ENCODE measurements at regions not wholly inside any gene's neighbourhood (a gene's known extent, or its start where the extent isn't known, plus 50 kb on each side); places are given as distances from the start of the nearest gene placed in this dataset.

DNA sequence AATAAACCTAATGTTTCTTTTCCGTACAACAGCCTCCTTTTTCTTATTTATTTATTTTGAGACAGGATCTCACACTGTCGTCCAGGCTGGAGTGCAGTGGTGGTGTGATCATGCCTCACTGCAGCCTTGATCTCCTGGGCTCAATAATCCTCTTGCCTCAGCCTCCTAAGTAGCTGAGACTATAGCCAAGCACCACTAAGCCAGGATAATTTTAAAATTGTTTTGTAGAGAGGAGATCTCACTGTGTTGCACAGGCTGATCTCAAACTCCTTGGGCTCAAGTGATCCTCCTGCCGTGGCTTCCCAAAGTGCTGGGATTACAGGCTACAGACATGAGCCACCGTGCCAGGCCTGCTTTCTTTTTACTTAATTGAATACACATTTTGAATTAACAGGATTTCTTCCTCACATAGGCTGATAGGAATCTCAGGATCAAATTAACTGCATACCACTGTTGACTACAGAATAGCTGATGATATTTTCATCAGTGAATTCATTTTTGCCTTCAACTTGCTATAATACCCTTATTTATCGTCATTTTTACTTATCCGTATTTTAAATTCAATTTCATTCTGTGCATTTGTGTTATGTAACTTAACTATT, 2010.5 kb downstream of the NCAM2 start:
- no peak overlapping the region for H3K4me3 ChIP-seq (ENCODE audit: low read length)
- DNase-seq (ENCODE audit: low read depth, low spot score): no peak

DNA sequence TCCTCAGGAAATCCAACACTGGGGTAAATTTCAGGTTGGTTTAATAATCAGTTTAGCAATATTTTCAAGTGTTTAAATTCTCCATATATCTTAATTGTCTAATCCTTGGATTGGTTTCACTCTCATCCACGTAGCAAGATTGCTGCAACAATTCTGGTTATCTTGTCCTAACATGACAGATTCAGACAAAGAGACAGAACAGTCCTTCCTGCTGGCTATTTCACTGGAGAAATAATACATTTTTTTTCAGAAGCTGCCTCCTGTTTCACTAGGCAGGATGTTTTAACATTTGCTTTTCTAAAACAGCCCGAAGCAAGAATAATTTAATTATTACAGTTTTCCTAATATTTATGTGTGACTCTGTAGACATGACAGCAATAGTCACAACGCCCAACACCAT, 2011.2 kb downstream of the NCAM2 start:
- no peak overlapping the region for H3K4me3 ChIP-seq (ENCODE audit: low read length)

DNA sequence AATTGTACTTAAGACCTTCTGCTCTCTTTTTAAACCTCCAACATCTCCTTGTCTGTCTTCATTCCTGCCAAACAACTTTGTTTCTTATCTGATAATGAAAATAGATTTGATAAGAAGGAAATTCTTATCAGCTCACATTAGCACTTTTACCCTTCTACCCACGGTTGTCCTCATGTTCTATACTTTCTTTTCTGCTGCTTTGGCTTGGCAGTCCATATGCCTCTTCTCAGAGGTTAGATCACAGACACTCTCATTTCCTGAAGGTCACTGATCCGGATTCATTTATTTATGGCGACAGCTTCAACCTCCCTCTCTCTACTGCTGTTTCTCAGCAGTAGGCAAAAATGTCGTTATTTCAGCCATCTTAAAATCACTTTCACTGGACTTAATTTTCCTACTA, 2015.8 kb downstream of the NCAM2 start:
- no peak for DNase-seq (ENCODE audit: low read depth, low spot score)
- H3K4me3 ChIP-seq (ENCODE audit: low read length): no peak overlapping the region

More for the DNA sequence above, 2011.2 kb downstream of the NCAM2 start:
- DNase-seq (ENCODE audit: low read depth, low spot score): no peak

- peak; percentile 3 for DNase-seq (ENCODE audit: low read depth, low spot score)
- H3K4me3 ChIP-seq (ENCODE audit: low read length): no peak overlapping the region
Measured at GRCh38 chr21:23016617-23017016, 2018.4 kb downstream of the NCAM2 start.

GRCh38 chr21:23017989-23018388, 2019.8 kb downstream of the NCAM2 start:
- DNase-seq (ENCODE audit: low read depth, low spot score): no peak
- no peak overlapping the region for H3K4me3 ChIP-seq (ENCODE audit: low read length)

- H3K4me3 ChIP-seq (ENCODE audit: low read length): no peak overlapping the region
- no peak for DNase-seq (ENCODE audit: low read depth, low spot score)
Measured at GRCh38 chr21:23020969-23021368, 2022.8 kb downstream of the NCAM2 start.

DNA sequence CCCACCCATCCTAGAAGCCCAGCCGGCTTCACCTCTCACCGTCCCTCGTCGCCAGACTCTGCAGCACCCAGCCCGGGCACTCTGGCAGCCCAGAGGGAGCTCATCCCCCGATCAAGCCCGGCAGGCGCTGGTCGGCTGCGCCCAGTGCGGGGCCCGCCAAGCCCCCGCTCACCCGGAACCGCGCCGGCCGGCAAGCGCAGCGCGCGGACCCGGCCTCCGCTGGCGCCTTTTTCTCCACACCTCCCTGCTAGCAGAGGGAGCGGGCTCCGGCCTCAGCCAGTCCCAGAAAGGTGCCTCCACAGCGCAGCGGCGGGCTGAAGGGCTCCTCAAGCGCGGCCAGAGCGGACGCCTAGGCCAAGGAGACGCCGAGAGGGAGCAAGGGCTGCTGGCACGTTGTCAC, 2023.3 kb downstream of the NCAM2 start:
- no peak overlapping the region for H3K4me3 ChIP-seq (ENCODE audit: low read length)
- no peak for DNase-seq (ENCODE audit: low read depth, low spot score)

DNA sequence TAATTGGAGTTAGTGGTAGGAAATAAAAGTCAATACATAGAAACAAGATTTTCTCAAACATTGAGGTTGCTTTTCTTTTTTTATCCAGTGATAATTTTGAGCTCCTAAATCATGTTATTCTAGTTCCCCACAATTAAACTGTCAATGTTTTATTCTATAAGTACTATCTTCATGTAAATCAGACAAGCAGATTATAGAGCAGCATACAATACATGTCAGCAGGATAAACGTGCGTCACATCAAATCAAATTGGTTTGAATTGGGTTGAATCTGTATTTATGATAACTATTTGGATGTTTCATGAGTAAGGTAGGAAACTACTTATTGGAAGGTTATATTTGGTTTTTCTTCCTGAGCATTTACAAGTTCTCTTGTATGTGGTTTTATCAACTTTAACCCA, 2028.7 kb downstream of the NCAM2 start:
- no peak overlapping the region for H3K4me3 ChIP-seq (ENCODE audit: low read length)
- DNase-seq (ENCODE audit: low read depth, low spot score): no peak

GRCh38 chr21:23039846-23040245, 2041.6 kb downstream of the NCAM2 start:
- no peak for DNase-seq (ENCODE audit: low read depth, low spot score)
- no peak overlapping the region for H3K4me3 ChIP-seq (ENCODE audit: low read length)

DNA sequence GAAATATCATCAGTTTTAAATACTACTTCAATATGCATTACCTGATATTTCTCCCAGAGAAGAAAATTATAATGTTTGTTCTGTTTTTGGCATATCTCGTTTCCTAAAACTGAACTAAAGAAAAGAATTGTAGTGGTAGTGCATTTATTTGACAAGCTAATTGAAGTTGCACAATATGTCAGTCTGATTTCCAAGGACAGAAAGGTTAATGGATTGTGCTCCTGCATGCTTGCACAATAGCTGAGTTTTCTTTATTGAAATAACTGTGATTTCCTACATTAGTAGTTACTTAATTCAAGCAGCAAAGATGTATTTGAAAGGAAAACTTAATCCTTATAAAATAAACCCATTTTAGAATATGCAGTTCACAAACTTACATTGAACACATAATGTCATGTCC, 2047.7 kb downstream of the NCAM2 start:
- H3K4me3 ChIP-seq (ENCODE audit: low read length): no peak overlapping the region
- no peak for DNase-seq (ENCODE audit: low read depth, low spot score)

DNA sequence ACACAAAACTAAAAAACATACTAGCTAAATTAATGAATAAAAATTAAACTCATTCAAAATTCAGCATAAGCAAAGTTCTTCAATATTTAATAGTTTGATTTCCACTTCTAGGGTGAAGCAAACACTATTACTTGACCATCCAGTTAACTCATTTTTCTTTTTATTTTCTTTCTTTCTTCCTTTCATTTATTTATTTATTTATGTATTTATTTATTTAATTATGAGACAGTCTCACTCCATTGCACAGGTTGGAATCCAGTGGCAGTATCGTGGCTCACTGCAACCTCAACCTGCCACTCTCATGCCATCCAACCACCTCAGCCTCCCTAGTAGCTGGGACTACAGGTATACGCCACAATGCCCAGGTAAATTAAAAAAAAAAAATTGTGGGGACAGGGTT, 2069.5 kb downstream of the NCAM2 start:
- DNase-seq (ENCODE audit: low read depth, low spot score): no peak
- no peak overlapping the region for H3K4me3 ChIP-seq (ENCODE audit: low read length)

DNA sequence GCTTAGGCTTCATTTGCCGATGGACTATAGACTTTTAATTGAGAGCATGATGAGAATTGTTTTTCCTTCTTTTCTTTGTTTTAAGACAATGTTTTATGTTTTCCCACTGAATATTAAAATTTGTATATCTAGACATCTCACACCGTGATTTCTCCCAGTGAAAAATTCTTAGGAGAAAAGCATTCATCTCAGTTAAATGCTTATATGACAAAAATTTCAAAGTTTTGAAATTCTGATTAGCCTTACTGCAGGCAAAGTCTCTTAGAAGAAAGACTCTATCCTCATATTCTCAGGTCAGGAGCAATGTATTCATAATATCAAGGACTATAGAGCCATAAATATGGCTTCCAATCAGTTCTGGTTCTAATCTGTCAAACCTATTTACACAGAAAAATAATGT, 2085.0 kb downstream of the NCAM2 start:
- DNase-seq (ENCODE audit: low read depth, low spot score): no peak

DNA sequence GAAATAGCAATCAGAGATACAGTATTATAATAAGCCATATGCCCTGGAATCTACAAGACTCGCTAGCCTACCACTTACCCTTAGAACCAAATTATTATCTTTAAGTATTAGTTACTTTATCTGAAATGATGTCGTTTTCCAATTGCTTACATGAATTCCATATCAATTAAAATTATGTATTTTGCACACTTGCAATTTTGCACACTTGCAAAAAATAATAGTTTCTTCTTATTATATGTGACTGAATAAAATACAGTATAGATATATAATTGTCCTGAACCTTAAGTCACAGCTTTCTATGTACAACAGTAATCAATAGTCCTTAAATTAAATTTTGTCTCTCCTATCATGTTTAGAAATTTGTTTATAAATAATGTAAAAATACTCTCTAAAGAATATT, 2095.1 kb downstream of the NCAM2 start:
- no peak for DNase-seq (ENCODE audit: low read depth, low spot score)
- no peak overlapping the region for H3K4me3 ChIP-seq (ENCODE audit: low read length)

More for the DNA sequence above, 2085.0 kb downstream of the NCAM2 start:
- no peak overlapping the region for H3K4me3 ChIP-seq (ENCODE audit: low read length)

DNA sequence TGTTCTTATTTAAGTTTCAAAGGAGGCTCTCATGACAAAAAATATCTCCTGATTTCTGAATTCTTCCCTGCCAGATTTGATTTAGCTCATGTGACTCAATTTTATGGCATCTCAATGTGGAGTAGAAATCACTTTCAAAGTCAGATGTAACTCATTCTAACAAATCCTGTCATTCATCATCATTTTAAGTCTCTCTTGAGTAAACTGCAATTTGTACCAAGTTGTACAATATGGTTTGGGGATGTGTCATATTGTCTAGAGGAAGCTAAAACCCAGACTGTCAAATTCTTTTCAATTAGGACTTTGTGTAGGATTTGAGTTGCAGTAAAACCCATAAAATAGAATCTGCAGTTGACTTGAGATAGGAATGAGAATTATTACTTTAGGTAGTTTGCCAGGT, 2101.0 kb downstream of the NCAM2 start:
- DNase-seq (ENCODE audit: low read depth, low spot score): no peak
- no peak overlapping the region for H3K4me3 ChIP-seq (ENCODE audit: low read length)

GRCh38 chr21:23101111-23101510, 2102.9 kb downstream of the NCAM2 start:
- DNase-seq (ENCODE audit: low read depth, low spot score): no peak
- H3K4me3 ChIP-seq (ENCODE audit: low read length): no peak overlapping the region

- H3K4me3 ChIP-seq (ENCODE audit: low read length): no peak overlapping the region
- DNase-seq (ENCODE audit: low read depth, low spot score): no peak
Measured at GRCh38 chr21:23108533-23108932, 2110.3 kb downstream of the NCAM2 start.

- no peak overlapping the region for H3K4me3 ChIP-seq (ENCODE audit: low read length)
- DNase-seq (ENCODE audit: low read depth, low spot score): no peak
Measured at GRCh38 chr21:23111070-23111600, 2112.9 kb downstream of the NCAM2 start.

DNA sequence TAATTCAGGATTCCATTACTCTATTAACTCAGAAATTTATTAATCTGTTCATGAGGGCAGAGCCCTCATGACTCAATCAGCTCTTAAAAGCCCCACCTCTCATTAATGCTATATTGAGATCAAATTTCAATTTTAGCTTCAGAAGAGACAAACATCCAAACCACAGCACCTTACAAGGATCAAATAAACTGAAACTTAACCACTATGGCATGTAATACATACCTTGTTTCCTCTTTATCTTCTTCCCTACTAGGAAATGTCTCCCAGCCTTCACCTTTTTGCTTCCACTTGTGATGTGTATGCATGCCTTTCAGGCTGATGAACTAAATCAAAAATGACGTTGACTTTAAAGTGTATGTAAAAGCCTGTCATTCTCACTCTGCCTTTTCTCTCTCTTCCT, 2121.3 kb downstream of the NCAM2 start:
- no peak for DNase-seq (ENCODE audit: low read depth, low spot score)
- no peak overlapping the region for H3K4me3 ChIP-seq (ENCODE audit: low read length)

- H3K4me3 ChIP-seq (ENCODE audit: low read length): no peak overlapping the region
- no peak for DNase-seq (ENCODE audit: low read depth, low spot score)
Measured at GRCh38 chr21:23127973-23128372, 2129.8 kb downstream of the NCAM2 start.

DNA sequence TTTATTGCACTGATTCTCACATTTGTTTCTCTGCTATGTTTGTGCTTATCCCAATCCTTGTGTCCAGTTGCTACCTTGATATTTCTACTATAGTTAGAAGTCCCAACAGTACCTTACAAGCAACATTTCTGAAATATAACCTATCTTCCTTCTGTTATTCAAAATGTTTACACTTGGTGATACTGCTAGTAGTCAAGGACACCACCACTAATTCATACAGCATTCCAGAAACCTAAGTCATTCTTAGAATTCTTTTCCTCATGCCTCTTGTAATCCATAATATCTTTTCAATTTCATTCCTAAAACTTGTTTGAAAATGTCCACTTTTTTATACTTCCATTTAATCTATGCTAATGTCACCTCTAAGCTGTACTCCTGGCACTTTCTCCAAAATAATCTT, 2132.1 kb downstream of the NCAM2 start:
- DNase-seq (ENCODE audit: low read depth, low spot score): no peak
- no peak overlapping the region for H3K4me3 ChIP-seq (ENCODE audit: low read length)

DNA sequence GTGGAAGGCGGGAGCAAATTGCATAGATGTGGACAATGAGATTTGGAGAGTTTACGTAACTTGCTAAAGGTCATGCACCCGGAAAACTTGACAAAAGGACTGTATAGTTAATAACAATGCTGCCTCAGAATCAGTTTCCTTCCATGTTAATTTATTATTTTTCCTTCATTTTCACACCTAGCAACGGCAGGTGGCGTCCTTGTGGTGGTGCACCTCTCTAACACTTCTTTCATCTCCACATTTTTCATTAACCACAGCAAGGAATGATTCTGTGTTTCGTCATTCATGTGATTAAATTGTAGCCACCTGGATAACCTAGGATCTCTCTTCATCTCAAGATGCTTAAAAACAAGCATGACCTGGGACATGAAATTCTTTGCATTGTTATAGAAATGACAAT, 2133.0 kb downstream of the NCAM2 start:
- H3K4me3 ChIP-seq (ENCODE audit: low read length): no peak overlapping the region
- DNase-seq (ENCODE audit: low read depth, low spot score): no peak

Measured in Jurkat, Clone E6-1 (cell line).